Fibroblast of skin of abdomen (primary cell): ENCODE measurements at regions not wholly inside any gene's neighbourhood (a gene's known extent, or its start where the extent isn't known, plus 50 kb on each side); places are given as distances from the start of the nearest gene placed in this dataset.
A peak's percentile ranks its signal among the peaks of the same experiment; 100 is the strongest.

Experiments used
- DNase-seq: peaks from one replicate; pipeline ENCODE4 v3.0.0-alpha.2; 2013

GRCh38 chrX:13266641-13267345 lies 53.1 kb downstream of the ATXN3L start:
- DNase-seq, result peak; percentile 36

DNA sequence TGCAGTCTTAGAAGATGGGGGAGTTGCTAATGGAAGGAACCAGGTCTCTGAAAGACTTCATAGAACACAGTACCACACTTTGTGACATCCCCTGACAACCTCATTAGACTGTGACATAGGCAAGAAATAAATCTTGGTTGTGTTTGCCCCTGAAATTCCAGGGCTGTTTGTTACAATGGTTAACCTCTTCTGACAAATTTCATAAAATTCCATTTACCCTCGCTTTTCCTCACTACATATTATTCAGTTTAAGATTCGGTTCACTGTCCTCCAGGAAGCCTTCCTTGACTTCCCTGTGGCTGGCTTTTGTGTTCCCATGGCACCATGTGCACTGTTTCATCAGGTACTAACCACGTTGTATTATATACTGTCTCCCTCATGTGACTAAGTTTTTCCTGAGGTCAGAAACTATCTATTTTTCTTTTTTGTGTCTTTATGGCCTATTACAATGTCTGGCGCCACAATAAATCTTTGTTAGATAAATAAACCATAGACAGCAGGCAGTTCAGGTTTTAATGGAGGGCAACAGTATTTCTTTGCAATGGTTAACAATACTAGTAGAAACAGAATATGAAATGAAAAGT lies 54.2 kb downstream of the ATXN3L start:
- no peak for DNase-seq

GRCh38 chrX:13265111-13265510 lies 54.7 kb downstream of the ATXN3L start:
- no peak for DNase-seq

DNA sequence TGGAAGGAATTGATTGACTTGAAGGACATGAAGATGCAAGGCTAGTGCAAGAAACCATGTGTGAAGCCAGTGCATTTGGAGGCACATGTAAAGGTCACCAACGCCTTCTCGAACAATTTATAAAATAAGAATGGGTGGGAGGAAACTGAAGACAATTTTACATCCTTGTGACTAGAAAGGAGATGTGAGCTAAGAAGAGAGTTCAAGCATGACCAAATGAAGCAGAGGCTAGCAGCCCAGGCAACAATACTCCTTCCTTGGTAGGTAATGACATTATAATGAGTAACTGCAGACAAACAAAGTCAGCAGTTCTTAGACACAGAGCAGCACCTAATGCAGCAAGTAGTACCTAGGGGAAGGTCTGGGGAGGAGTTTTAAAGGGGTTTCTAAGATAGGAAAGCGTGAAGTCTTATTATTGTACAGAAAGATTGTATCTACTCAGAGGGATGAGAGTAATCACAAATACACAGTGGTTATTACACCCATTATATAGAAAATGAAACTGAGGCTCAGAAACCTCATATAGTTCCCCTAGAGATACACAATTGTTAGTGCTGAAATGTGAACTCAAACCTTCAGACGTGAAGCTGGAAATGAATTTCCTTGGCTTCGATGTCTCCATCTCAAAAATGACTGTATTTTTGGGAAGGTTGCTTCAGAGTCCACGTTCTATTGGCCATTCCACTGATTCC lies 56.1 kb downstream of the ATXN3L start:
- DNase-seq, result no peak

DNA sequence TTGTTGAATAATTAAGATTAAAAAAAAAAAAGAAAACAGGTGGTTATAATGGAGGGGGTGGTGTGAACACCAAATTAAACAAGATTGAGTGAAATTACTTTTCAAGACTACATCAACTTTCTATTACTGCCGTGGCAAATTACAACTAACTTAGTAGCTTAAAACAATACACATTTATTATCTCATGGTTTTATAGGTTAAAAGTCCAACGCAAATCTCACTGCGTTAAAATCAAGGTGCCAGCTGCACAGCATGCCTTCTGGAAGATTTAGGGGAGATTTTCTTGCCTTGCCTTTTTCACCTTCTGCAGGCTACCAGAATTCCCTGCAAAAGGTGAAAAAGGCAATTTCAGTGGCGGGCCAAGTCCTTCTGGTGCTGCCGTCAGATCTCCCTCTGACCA lies 58.5 kb downstream of the ATXN3L start:
- no peak for DNase-seq

GRCh38 chrX:13260598-13260997 lies 59.3 kb downstream of the ATXN3L start:
- no peak for DNase-seq

DNA sequence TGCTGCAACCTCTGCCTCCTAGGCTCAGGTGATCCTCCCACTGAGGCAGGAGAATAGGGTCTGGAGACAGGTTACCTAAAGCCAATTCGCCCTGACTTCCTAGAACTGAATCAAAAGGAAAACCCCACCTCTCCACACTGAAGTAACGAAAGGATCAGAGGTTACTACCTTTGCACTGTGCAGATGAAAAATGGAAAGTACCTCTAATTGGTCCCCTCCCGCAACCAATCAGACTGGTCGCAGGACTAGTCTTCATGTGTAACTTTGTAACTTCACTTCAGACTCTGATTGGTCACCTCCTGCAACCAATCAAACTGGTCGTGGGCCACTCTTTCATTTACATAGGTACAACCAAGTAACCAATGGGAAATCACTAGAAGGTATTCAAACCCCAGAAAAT lies 61.1 kb downstream of the ATXN3L start:
- DNase-seq, result no peak

DNA sequence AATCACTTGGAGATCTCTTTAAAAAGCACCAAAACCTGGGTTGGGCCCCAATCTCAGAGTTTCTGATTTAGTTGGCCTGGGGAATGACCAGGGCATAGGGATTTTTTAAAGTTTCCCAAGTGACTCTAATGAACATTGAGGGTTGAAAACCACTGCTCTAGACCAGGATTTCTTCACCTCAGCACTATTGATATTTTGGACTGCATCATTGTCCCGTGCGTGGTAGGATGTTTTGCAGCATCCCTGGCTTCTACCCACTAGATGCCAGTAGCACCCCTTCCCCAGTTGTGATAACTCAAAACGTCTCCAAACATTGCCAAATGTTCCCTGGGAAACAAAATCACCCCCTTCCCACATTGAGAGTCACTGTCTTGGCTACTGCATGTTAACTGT lies 61.8 kb downstream of the ATXN3L start:
- no peak for DNase-seq

DNA sequence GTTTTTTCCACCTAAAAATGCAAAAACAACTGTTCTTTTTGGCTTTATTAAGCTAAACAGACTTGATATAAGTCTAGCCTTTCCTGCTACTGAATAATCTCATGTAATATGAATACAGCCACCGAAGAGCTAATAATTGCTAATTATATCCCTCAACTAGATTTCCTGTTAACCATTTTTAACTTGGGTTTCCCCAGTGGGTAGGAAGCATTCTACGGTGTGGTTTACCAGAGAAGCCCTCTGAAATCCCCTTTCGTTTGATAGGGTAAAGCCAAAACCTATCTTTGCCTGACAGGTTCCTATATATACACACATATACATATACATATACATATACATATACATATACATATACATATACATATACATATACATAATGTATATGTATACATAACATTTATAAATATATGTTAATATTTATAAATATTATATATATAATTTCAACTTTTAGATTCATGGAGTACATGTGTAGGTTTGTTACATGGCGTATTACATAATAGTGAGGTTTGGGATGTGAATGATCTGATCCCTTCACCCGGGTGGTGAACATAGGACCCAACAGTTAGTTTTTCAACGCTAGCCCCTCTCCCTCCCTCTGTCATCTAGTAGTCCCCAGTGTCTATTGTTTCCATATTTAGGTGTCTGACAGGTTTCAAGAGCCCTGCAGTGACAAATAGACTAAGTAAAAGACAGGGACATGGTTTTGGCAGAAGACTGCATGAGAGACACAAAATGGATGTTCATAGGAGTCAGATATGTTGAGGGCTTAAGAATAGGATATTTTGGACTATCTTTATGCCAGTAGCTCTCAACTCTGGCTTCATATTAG lies 62.4 kb downstream of the ATXN3L start:
- DNase-seq, result no peak

DNA sequence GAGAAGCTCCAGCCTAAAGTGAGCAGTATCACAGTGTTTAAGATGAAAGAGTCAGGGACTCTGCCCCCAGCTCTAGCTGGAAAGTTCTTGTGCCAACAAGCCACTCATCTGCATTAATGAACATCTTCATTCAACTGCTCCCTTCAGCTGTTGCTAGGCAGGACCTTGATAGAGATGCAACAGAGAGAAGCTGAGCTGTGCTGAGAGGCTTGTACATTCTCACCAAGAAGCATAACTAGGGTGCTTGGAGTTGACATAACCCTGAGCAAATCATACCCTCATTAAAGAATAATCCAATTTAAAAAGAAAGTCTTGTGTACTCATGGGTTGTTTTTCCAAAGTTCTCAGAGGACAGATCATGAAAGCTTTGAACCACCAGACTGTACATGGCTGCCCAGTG lies 63.2 kb downstream of the ATXN3L start:
- no peak for DNase-seq

DNA sequence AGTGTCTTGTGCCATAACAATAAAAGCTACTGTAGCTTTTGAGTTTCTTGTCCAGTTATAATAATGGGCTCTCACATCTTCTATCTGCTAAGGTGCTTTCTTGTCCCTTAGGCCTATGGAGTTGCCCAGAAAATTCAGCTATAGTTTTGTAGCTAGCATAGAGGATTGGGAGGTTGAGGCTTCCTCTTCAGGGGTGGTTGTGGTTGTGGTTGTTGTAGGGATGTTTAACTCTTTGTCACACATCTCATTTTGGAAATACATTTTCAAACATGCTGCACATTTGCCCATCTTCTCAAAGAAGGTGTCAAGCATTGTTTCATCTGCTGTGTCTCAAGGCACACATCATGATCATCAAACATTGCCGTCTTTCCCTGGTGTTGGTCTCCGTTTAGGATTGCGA lies 65.0 kb downstream of the ATXN3L start:
- no peak for DNase-seq

DNA sequence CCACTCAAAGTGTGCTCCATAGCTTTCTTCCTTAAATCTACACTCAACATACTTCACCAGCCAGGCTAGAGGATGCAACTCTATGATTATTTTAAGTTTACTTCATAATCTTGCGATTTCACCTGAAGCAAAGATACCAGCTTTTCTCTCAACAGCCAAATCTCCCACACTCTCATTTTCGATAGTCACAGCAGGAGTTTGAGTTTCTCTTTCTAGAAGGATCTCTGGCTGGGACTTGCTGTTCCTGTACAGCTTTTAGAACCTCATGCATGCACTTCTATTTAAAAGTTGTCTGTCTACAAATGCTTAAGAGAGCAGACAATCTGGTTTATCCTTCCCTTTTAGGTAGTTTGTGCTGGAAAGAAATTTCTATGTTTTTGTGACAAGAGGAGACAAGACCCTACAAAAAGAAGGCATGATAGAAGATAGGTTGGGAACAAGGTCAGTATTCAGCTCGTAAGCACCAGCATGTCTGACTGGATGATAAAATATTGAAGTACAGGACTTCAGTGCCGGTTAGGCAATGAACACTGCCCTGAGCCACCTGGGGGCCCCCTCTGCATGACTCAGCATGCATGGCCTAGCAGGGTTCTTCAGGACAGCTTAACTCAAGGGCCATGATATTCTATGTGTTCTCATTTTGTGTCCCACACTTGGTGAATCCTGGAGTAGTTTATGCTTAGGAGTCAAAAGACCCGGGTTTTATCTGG lies 65.6 kb downstream of the ATXN3L start:
- DNase-seq, result peak; percentile 51

DNA sequence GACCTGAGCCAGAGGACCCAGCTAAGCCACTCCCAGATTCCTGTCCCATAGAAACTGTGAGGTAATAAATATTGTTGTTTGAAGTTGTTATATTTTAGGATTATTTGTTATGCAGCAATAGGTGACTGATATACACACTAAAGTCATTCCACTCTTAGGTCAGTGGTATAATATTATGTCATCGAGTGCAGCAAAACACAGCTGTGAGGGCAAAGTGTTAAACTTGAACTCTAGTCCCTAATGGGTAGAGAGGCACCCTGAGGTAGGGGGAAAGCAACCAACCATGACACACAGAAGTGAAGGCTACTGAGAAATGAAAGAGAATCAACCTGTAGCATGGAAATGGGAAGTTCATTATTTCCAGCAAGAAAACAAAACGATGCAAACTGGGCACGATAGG lies 66.6 kb downstream of the ATXN3L start:
- DNase-seq, result no peak

GRCh38 chrX:13252726-13253125 lies 67.1 kb downstream of the ATXN3L start:
- DNase-seq, result no peak

DNA sequence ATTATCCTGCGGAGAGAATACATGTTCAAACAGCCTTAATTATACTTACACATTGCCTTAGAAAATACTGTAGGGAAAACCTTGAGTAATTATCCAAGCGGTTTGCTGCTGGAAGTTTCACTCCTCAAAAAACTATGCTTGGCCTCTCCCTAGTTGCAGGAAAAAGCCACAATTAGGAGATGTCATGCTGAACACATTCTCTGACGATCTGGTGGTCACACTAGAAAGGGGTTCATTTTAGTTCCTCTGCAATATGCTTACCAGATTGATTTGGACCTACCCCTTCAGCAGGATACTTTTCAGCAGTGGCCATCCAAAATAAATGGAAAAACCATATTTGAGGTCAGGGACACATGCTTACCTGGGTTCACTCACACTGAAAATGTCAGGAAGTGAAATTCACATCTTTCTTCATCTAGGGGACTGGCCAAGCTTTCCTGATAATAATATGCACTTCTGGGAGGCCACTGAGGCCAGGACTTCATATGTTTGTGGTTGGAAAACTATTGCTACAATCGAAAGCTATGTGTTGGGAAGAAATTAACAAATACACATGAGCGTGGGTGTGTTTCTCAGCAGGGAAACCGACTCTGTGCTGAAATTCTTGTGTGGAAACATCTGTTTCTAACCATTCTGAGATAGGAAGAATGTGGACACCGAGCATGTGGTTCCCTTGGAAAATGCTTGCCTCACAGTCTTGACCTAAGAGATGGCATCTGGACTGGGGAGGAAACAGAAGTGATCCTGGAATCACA lies 68.8 kb downstream of the ATXN3L start:
- peak; percentile 96 for DNase-seq

DNA sequence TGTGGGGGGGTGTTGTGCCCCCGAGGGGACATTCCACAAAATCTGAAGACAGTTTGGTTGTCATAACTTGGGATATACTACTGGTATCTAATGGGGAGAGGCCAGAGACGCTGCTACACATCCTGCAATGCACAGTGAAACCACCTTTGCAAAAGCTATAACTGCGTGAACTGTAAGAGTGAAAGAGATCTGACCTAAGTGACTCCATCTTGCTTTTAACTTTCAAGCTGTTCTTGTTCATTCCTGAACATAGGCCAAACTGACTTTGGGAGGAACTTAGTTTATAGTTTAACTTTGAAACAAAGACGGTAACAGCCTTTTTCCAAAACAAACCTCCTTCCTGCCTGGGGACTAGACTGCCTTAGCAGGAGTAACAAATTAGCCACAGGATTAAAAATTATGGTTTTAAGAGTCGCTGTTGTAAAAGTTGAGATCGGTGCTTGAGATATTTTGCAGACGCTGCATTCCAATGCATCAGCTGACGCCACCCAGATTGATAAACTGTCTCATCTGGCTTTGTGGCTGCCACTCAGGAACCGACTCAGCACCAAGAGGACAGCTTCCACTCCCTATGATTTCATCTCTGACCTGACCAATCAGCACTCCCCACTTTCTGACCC lies 70.9 kb downstream of the ATXN3L start:
- DNase-seq, result peak; percentile 72

DNA sequence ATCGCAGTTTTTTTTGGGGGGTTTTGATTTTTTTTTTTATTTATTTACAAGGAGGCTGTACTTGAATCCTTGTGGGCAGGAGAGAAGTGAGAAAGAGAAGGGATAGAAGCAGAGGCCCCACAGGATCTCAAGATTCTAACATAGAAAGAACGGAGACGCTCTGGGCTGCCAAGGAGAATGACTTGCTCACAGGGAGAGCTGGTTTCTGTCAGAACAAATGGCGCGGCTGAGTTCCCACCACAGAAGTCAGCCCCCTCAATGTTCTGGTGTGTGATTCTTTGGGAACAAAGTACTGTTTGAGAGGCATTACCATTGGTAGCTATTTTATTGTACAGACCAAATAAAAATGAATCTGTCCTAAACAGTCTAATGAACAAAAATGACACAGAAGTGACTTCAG lies 80.6 kb downstream of the ATXN3L start:
- no peak for DNase-seq

DNA sequence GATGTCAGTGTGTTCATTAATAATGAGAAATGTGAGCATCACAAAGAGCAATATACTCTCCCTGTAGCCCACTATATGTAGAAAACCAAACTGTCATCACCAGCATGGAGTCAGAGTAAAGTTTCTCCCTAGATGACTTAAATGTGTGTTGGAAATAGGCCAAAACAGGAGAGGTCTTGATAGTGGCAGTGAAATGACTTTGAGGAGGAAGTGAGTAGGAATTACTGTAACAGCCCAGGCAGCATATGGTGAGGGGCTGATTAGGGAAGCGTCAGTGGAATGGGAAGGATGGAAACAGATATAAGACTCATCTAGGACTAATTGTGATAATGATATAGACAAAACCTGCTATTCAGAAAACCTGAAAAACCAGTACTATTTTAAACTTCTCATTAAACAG lies 83.9 kb downstream of the ATXN3L start:
- no peak for DNase-seq

DNA sequence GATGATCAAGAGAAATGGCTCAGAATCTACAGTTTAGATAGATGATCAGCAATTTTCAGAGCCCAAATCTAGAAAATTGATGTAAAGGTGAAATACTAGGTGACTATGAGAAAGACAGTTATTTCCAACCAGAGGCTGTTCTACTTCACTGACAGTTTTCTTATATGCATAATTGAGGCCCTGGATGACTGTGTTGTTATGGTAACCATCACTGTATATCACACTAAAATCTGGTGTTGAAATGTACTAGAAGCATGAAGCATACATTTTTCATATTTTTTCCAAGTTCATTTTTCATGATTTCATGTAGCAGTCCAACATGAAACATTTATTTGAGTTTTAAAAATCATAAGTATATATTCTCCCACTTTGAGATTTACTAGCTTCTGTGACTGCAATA lies 87.4 kb downstream of the ATXN3L start:
- no peak for DNase-seq

DNA sequence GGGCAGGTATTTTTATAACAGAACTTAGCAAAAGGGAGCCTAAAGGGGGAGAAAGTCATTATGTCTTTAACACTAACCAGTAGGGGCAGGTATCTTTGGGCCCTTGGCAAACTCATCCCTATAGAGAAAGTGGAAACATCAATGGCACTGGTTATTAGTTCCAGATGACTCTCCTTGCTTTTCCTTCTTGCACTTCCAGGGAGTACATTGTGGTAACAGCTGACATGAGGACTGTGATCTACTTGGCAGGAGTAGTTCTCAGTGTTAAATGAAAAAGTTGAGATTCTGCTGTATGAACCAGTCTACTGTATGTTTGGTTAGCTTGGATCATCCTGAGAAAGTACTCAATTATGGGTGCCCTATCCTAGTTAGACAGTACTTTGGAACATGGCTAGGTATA lies 93.6 kb downstream of the ATXN3L start:
- no peak for DNase-seq

DNA sequence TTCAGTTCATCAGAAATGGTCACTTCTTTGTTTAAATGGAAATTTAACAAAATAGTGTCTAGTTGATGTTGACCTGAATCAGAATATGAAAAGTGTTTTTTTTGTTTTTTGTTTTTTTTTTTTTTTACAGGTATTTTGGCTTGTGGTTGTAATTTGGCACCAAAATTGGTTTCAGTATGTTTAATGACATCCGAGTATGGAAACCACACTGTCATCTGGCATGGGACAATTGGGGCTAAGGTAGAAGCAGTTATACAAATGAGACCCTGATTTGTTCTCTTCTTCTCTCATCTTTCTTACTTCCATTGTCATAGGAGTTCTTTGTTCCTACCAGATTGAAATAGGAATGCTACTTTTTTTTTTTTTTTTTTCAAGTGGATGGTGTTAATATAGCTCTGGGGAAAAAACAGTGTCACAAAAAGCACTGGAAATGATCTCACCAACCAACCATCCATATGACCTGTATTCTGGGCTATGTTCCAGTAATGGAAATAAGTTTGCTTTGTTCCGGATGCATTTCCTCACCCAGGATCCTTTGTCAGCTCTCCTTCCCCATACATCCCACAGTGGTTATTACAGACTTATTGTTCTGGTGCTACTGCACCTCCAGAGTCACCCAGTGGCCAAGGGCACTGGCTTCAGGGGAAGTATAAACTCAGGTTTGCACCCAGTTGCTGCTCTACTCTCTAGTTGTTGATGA lies 95.8 kb downstream of the ATXN3L start:
- peak; percentile 90 for DNase-seq
